ENCODE measurements at regions not wholly inside any gene's neighbourhood (a gene's known extent, or its start where the extent isn't known, plus 50 kb on each side); places are given as distances from the start of the nearest gene placed in this dataset.

- Histone ChIP-seq H3K9me3 (no peaks in the 10 kb centered on the region), H3K27ac (no peak overlapping the region), H3K4me3 (no peak overlapping the region), H3K4me1 (no peaks in the 10 kb centered on the region), H3K36me3 (no peaks in the 10 kb centered on the region), H3K27me3 (no peaks in the 10 kb centered on the region)
- TF ChIP-seq POLR2A (IDR thresholded peaks at IDR 0.05) (no peak), EP300 (IDR thresholded peaks at IDR 0.05) (no peak), CTCF (IDR thresholded peaks at IDR 0.05) (no peak), POLR2AphosphoS5 (IDR thresholded peaks at IDR 0.05) (no peak)
- intact Hi-C loops (cut with DNase I), result no loop called here
- no peak for DNase-seq
Measured at GRCh38 chr11:22006901-22007300, 186.0 kb upstream of the ANO5 start.

- DNase-seq, result no peak
- peaks cover 0 to 3% (median 0%) of the 10 kb centered on the region in 4 donors for H3K9me3 ChIP-seq
- no peaks in the 10 kb centered on the region for H3K27me3 ChIP-seq
- no peak overlapping the region for H3K4me3 ChIP-seq
- intact Hi-C loops (cut with DNase I), result no loop called here
- 5 to 52% methylated on average over 1 of the region's 1 CpG for whole genome bisulfite sequencing, 2 donors
- TF ChIP-seq POLR2A (IDR thresholded peaks at IDR 0.05) (no peak), EP300 (IDR thresholded peaks at IDR 0.05) (no peak), CTCF (IDR thresholded peaks at IDR 0.05) (no peak), POLR2AphosphoS5 (IDR thresholded peaks at IDR 0.05) (no peak)
- H3K4me1 ChIP-seq, result no peaks in the 10 kb centered on the region
- no peaks in the 10 kb centered on the region for H3K36me3 ChIP-seq
- H3K27ac ChIP-seq, result no peak overlapping the region
Measured at GRCh38 chr11:22031791-22032190, 161.1 kb upstream of the ANO5 start.

GRCh38 chr11:22037505-22037904 lies 155.4 kb upstream of the ANO5 start:
- Histone ChIP-seq H3K4me3 (no peak overlapping the region), H3K27ac (no peak overlapping the region), H3K27me3 (no peaks in the 10 kb centered on the region), H3K9me3 (no peaks in the 10 kb centered on the region), H3K36me3 (no peaks in the 10 kb centered on the region), H3K4me1 (no peaks in the 10 kb centered on the region)
- intact Hi-C loops (cut with DNase I), result no loop called here
- no peak for DNase-seq
- WGBS, 2 donors, result 72 to 81% methylated on average over 9 of the region's 9 CpGs
- TF ChIP-seq POLR2A (IDR thresholded peaks at IDR 0.05) (no peak), POLR2AphosphoS5 (IDR thresholded peaks at IDR 0.05) (no peak), CTCF (IDR thresholded peaks at IDR 0.05) (no peak), EP300 (IDR thresholded peaks at IDR 0.05) (no peak)

GRCh38 chr11:22041039-22041438 lies 151.8 kb upstream of the ANO5 start:
- no peaks in the 10 kb centered on the region for H3K36me3 ChIP-seq
- TF ChIP-seq CTCF (IDR thresholded peaks at IDR 0.05) (no peak), EP300 (IDR thresholded peaks at IDR 0.05) (no peak), POLR2AphosphoS5 (IDR thresholded peaks at IDR 0.05) (no peak), POLR2A (IDR thresholded peaks at IDR 0.05) (no peak)
- no peaks in the 10 kb centered on the region for H3K4me1 ChIP-seq
- H3K4me3 ChIP-seq, result no peak overlapping the region
- no peak overlapping the region for H3K27ac ChIP-seq
- no peaks in the 10 kb centered on the region for H3K27me3 ChIP-seq
- 39 to 44% methylated on average over 2 of the region's 2 CpGs for WGBS, 2 donors
- intact Hi-C loops (cut with DNase I), result no loop called here
- no peak for DNase-seq
- H3K9me3 ChIP-seq, result no peaks in the 10 kb centered on the region

GRCh38 chr11:22042081-22042480 lies 150.8 kb upstream of the ANO5 start:
- H3K36me3 ChIP-seq, result no peaks in the 10 kb centered on the region
- H3K4me3 ChIP-seq, result no peak overlapping the region
- H3K27me3 ChIP-seq, result no peaks in the 10 kb centered on the region
- H3K27ac ChIP-seq, result no peak overlapping the region
- TF ChIP-seq POLR2AphosphoS5 (IDR thresholded peaks at IDR 0.05), result no peak
- TF ChIP-seq EP300 (IDR thresholded peaks at IDR 0.05), result no peak
- TF ChIP-seq CTCF (IDR thresholded peaks at IDR 0.05), result no peak
- no peak for TF ChIP-seq POLR2A (IDR thresholded peaks at IDR 0.05)
- no peaks in the 10 kb centered on the region for H3K9me3 ChIP-seq
- 81% methylated on average over 1 of the region's 1 CpG for WGBS, 2 donors
- no peak for DNase-seq
- H3K4me1 ChIP-seq, result no peaks in the 10 kb centered on the region
- intact Hi-C loops (cut with DNase I), result no loop called here

Measured in sigmoid colon (tissue), 6 donors.